ENCODE measurements at regions not wholly inside any gene's neighbourhood (a gene's known extent, or its start where the extent isn't known, plus 50 kb on each side); places are given as distances from the start of the nearest gene placed in this dataset.

DNA sequence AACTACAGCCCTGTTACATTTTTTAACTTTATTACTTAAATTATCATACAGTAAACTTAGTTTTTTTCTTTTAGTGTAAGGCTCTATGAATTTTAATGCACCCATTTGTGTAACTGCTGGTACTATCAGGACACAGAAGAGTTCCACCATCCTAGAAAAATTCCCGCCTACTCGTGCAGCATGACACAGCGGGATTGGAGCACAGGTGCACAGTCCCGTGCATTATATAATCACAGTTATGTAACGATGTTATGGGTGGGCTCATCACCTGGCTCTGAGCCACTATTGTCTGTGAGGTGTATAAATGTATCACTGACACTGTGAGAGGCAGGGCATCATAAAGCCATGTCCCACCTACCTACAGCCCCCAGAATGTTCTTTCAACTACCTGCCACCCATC lies 80.7 kb downstream of the DRD1 start:
- TF ChIP-seq POLR2A (IDR thresholded peaks at IDR 0.05), result no peak
- TF ChIP-seq, protein P1, sequence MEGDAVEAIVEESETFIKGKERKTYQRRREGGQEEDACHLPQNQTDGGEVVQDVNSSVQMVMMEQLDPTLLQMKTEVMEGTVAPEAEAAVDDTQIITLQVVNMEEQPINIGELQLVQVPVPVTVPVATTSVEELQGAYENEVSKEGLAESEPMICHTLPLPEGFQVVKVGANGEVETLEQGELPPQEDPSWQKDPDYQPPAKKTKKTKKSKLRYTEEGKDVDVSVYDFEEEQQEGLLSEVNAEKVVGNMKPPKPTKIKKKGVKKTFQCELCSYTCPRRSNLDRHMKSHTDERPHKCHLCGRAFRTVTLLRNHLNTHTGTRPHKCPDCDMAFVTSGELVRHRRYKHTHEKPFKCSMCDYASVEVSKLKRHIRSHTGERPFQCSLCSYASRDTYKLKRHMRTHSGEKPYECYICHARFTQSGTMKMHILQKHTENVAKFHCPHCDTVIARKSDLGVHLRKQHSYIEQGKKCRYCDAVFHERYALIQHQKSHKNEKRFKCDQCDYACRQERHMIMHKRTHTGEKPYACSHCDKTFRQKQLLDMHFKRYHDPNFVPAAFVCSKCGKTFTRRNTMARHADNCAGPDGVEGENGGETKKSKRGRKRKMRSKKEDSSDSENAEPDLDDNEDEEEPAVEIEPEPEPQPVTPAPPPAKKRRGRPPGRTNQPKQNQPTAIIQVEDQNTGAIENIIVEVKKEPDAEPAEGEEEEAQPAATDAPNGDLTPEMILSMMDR (IDR thresholded peaks at IDR 0.05), result no peak

Measured in heart left ventricle (tissue), 13 donors.